ENCODE measurements at regions not wholly inside any gene's neighbourhood (a gene's known extent, or its start where the extent isn't known, plus 50 kb on each side); places are given as distances from the start of the nearest gene placed in this dataset.

- TF ChIP-seq CTCF (IDR thresholded peaks at IDR 0.05) = no peak
- TF ChIP-seq POLR2A (IDR thresholded peaks at IDR 0.05) = no peak
Observed at GRCh38 chr3:25887907-25888306, 98.0 kb downstream of the OXSM start.
